KMS-11 (cell line): ENCODE measurements at regions not wholly inside any gene's neighbourhood (a gene's known extent, or its start where the extent isn't known, plus 50 kb on each side); places are given as distances from the start of the nearest gene placed in this dataset.

Source experiments
- H2AFZ ChIP-seq: fragments of 200-600 bp; sonication (generic); 2 replicates; pipeline ENCODE4 v1.6.1; 2016; ENCODE audit warnings: antibody characterized with exemption, mixed run types, low read depth
- H3K27ac ChIP-seq: fragments of 200-600 bp; sonication (generic); 2 replicates; pipeline ENCODE4 v1.6.1; 2016; ENCODE audit warnings: mild to moderate bottlenecking, mixed run types
- H3K27me3 ChIP-seq: fragments of 200-600 bp; sonication (generic); 2 replicates; pipeline ENCODE4 v1.6.1; 2017; ENCODE audit warnings: mild to moderate bottlenecking, low read depth, mixed run types, moderate library complexity; ENCODE audit not compliant: insufficient read depth
- H3K36me3 ChIP-seq: fragments of 200-600 bp; sonication (generic); 2 replicates; pipeline ENCODE4 v1.6.1; 2017; ENCODE audit warnings: mild to moderate bottlenecking, mixed run types; ENCODE audit not compliant: insufficient read depth
- H3K4me1 ChIP-seq: fragments of 200-600 bp; sonication (generic); 2 replicates; pipeline ENCODE4 v1.6.1; 2016; ENCODE audit warnings: mild to moderate bottlenecking, low read depth, mixed run types; ENCODE audit not compliant: poor library complexity, severe bottlenecking
- H3K4me2 ChIP-seq: fragments of 200-600 bp; sonication (generic); 2 replicates; pipeline ENCODE4 v1.7.0; 2016; ENCODE audit warnings: mild to moderate bottlenecking, mixed run types
- H3K4me3 ChIP-seq: fragments of 200-600 bp; sonication (generic); IDR thresholded peaks from 2 replicates; pipeline ENCODE4 v1.6.1; 2017; ENCODE audit warnings: low read depth, low read length, mixed read lengths; ENCODE audit not compliant: insufficient read depth
- H3K79me2 ChIP-seq: fragments of 200-600 bp; sonication (generic); 2 replicates; pipeline ENCODE4 v1.6.1; 2016; ENCODE audit warnings: low read depth, mixed run types; ENCODE audit not compliant: insufficient read depth
- H3K9ac ChIP-seq: fragments of 200-600 bp; sonication (generic); 2 replicates; pipeline ENCODE4 v1.6.1; 2016; ENCODE audit warnings: mild to moderate bottlenecking, mixed run types
- H4K20me1 ChIP-seq: fragments of 200-600 bp; sonication (generic); 2 replicates; pipeline ENCODE4 v1.6.1; 2016; ENCODE audit warnings: mild to moderate bottlenecking, mixed run types; ENCODE audit not compliant: insufficient read depth
- CTCF ChIP-seq: fragments of 200-600 bp; sonication (generic); conservative IDR thresholded peaks from 2 replicates; pipeline ENCODE4 v1.6.1; 2017; ENCODE audit warnings: low read depth, mild to moderate bottlenecking, antibody characterized with exemption, low read length, moderate library complexity, mixed read lengths

GRCh38 chr16:6611535-6611934 is 721.1 kb upstream of the RBFOX1 start:
- Histone ChIP-seq H3K36me3 (no peaks in the 10 kb centered on the region), H3K4me1 (no peaks in the 10 kb centered on the region), H2AFZ (no peak overlapping the region), H4K20me1 (no peaks in the 10 kb centered on the region), H3K79me2 (no peaks in the 10 kb centered on the region), H3K9ac (no peak overlapping the region), H3K4me2 (no peak overlapping the region), H3K27me3 (no peaks in the 10 kb centered on the region), H3K4me3 (no peak overlapping the region), H3K27ac (no peak overlapping the region)
- no peak for TF ChIP-seq CTCF

GRCh38 chr16:6605490-6605889 is 727.2 kb upstream of the RBFOX1 start:
- Histone ChIP-seq H4K20me1 (no peaks in the 10 kb centered on the region), H2AFZ (no peak overlapping the region), H3K4me1 (no peaks in the 10 kb centered on the region), H3K27me3 (no peaks in the 10 kb centered on the region), H3K79me2 (no peaks in the 10 kb centered on the region), H3K9ac (no peak overlapping the region), H3K4me3 (no peak overlapping the region), H3K27ac (no peak overlapping the region), H3K36me3 (no peaks in the 10 kb centered on the region), H3K4me2 (no peak overlapping the region)
- no peak for TF ChIP-seq CTCF

- Histone ChIP-seq H3K4me1 (no peaks in the 10 kb centered on the region), H3K4me3 (no peak overlapping the region), H3K27me3 (no peaks in the 10 kb centered on the region), H2AFZ (no peak overlapping the region), H3K79me2 (no peaks in the 10 kb centered on the region), H3K9ac (no peak overlapping the region), H4K20me1 (no peaks in the 10 kb centered on the region), H3K27ac (no peak overlapping the region), H3K36me3 (no peaks in the 10 kb centered on the region), H3K4me2 (no peak overlapping the region)
- no peak for TF ChIP-seq CTCF
These were observed 728.8 kb upstream of the RBFOX1 start for GRCh38 chr16:6603780-6604325.

GRCh38 chr16:6602405-6602804 is 730.2 kb upstream of the RBFOX1 start:
- Histone ChIP-seq H3K4me3 (no peak overlapping the region), H3K4me2 (no peak overlapping the region), H3K27me3 (no peaks in the 10 kb centered on the region), H4K20me1 (no peaks in the 10 kb centered on the region), H3K9ac (no peak overlapping the region), H2AFZ (no peak overlapping the region), H3K36me3 (no peaks in the 10 kb centered on the region), H3K27ac (no peak overlapping the region), H3K4me1 (no peaks in the 10 kb centered on the region), H3K79me2 (no peaks in the 10 kb centered on the region)
- no peak for TF ChIP-seq CTCF
